ENCODE measurements at regions not wholly inside any gene's neighbourhood (a gene's known extent, or its start where the extent isn't known, plus 50 kb on each side); places are given as distances from the start of the nearest gene placed in this dataset.

DNA sequence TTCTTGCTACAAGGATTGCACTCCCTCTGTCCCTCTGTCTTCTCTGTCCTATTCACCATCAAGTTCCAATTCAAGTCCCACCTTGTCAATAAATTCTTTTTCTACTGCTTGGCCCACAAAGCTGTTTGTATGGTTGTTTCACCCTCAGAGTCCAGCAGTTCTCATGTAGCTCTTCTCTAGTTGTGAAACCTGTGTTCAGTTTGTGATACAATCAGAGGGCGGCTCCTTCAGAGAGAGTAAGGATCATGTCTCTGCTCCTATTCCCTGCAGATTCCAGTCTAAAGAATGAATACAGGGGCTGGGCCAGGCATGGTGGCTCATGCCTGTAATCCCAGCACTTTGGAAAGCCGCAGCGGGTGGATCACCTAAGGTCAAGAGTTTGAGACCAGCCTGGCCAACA, 126.6 kb upstream of the BET1 start:
- TF ChIP-seq POLR2AphosphoS5 (IDR thresholded peaks at IDR 0.05) (no peak), EZH2 (IDR thresholded peaks at IDR 0.05; ENCODE audit: borderline replicate concordance, insufficient read depth, low read length, poor library complexity, severe bottlenecking) (no peak)
